Gastrocnemius medialis (tissue), 4 donors: ENCODE measurements at regions not wholly inside any gene's neighbourhood (a gene's known extent, or its start where the extent isn't known, plus 50 kb on each side); places are given as distances from the start of the nearest gene placed in this dataset.

Experiments
- POLR2A ChIP-seq, 2 donors: fragments of 450-650 bp; IDR thresholded peaks; one replicate each; pipeline ENCODE4 v1.6.1; 2017; ENCODE audit warnings: antibody characterized with exemption in 2 of 2, mild to moderate bottlenecking in 2 of 2, moderate library complexity in 2 of 2
- TF ChIP-seq, protein P1 (sequence below), 5 experiments: fragments of 450-650 bp in 3 of 5; fragments of 200-600 bp in 2 of 5; sonication (generic) in 2 of 5; IDR thresholded peaks in 4 of 5; conservative IDR thresholded peaks in 1 of 5; 1 replicate in 4 of 5; 2 replicates in 1 of 5; pipeline ENCODE4 v1.5.1; 2016 to 2019; ENCODE audit warnings: antibody characterized with exemption in 5 of 5, mild to moderate bottlenecking in 3 of 5, moderate library complexity in 3 of 5

DNA sequence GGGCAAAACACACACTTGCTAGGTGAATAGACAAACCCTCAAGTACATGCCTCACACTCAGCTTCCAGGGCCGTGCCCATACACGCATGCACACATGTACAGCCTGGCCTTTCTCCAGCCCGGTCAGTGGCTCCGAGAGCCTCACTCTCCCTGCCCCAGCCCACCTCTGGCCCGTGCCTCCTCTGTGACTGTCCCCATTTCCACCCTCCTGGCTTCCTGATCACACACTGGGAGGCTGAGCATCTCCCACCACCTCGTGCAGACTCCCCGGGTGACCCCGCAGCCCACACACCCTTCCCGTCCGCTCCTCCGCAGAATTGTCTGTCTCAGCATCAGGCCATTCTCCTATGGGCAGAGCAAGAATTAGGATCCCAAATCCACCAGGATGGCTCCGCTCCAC, 634.1 kb downstream of the TBC1D22A start:
- no peak for TF ChIP-seq POLR2A (IDR thresholded peaks at IDR 0.05)
- TF ChIP-seq, protein P1, sequence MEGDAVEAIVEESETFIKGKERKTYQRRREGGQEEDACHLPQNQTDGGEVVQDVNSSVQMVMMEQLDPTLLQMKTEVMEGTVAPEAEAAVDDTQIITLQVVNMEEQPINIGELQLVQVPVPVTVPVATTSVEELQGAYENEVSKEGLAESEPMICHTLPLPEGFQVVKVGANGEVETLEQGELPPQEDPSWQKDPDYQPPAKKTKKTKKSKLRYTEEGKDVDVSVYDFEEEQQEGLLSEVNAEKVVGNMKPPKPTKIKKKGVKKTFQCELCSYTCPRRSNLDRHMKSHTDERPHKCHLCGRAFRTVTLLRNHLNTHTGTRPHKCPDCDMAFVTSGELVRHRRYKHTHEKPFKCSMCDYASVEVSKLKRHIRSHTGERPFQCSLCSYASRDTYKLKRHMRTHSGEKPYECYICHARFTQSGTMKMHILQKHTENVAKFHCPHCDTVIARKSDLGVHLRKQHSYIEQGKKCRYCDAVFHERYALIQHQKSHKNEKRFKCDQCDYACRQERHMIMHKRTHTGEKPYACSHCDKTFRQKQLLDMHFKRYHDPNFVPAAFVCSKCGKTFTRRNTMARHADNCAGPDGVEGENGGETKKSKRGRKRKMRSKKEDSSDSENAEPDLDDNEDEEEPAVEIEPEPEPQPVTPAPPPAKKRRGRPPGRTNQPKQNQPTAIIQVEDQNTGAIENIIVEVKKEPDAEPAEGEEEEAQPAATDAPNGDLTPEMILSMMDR (IDR thresholded peaks at IDR 0.05 in 4 of 5, conservative IDR thresholded peaks at IDR 0.05 in 1 of 5) = no peak
